Stimulated activated CD4-positive, alpha-beta T cell treated with anti-CD3 and anti-CD28 coated beads, Interleukin-4, amount 100 ng/mL, for 24 hours (primary cell): ENCODE measurements at regions not wholly inside any gene's neighbourhood (a gene's known extent, or its start where the extent isn't known, plus 50 kb on each side); places are given as distances from the start of the nearest gene placed in this dataset.
"Not testable (repeated sequence)": the region's sequence is repeated elsewhere in the genome, so short reads cannot be mapped to it uniquely, and the experiment has no call there.

Experiments used
- DNase-seq: peaks from one replicate; pipeline ENCODE4 v3.0.0-alpha.2; 2020

GRCh38 chr12:75698052-75698451 lies 186.6 kb upstream of the KRR1 start:
- DNase-seq: no peak

GRCh38 chr12:75695926-75696325 lies 184.5 kb upstream of the KRR1 start:
- no peak for DNase-seq

GRCh38 chr12:75694534-75695268 lies 183.3 kb upstream of the KRR1 start:
- DNase-seq: no peak

GRCh38 chr12:75692876-75693275 lies 181.5 kb upstream of the KRR1 start:
- no peak for DNase-seq

- no peak for DNase-seq
These were observed 179.0 kb upstream of the KRR1 start for GRCh38 chr12:75690296-75690955.

GRCh38 chr12:75686233-75686632 lies 174.8 kb upstream of the KRR1 start:
- DNase-seq: not testable (repeated sequence)

- DNase-seq: no peak
These were observed 174.3 kb upstream of the KRR1 start for GRCh38 chr12:75685617-75686225.

DNA sequence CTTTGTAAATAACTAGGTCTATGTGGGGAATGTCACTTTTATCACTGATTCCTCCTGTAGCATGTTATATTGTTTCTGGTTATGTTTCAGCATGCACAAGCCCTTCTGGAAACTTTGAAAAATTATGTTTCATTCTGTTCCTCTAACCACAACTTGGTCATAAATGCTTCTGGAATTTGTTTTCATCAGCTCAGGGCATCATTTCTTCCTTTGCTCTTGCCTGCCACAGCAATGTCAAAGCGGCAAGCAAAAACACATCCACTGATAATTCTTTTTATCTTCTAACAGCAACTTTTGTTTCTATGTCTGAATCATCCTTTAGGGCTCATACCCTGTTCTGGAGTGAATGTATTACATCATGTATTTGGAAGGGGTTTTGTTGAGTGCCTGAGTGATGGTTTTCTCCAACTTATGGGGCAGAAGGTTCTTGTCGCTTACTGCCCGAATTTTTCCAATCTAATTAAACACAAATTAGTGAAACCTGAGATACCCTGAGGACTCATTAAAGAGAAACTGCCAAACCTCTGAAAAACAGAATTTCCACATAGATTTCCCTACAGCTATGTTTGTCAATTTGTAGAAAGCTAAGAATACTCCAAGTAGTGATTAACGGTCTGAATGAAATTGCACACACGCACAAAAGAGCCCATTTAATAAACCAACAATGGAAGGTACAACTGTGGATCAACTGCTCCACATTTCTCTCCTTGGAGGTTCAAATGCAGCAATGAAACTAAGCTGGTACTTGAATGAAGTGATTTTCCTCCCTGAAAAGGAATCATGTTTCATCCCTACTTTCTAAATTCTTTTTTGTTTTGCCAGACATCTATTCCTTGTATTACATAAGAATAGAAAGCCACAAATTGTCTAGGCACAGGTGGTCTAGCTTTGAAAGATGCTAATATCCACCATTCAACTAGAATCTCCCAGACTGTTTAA lies 173.5 kb upstream of the KRR1 start:
- no peak for DNase-seq

DNA sequence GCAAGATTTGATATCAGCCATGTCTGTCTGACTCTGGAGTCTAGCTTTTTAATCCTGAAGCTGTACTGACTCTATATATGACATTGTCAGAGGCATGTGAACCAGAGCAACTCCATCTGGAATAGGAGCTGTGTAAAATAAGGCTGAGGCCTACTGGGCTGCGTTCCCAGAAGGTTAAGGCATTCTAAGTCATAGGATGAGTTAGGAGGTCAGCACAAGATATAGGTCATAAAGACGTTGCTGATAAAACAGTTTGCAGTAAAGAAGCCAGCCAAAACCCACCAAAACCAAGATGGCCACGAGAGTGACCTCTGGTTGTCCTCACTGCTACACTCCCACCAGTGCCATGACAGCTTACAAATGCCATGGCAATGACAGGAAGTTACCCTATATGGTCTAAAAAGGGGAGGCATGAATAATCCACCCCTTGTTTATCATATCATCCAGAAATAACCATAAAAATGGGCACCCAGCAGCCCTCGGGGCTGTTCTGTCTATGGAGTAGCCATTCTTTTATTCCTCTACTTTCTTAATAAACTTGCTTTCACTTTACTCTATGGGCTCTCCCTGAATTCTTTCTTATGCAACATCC lies 172.7 kb upstream of the KRR1 start:
- DNase-seq: not testable (repeated sequence)

DNA sequence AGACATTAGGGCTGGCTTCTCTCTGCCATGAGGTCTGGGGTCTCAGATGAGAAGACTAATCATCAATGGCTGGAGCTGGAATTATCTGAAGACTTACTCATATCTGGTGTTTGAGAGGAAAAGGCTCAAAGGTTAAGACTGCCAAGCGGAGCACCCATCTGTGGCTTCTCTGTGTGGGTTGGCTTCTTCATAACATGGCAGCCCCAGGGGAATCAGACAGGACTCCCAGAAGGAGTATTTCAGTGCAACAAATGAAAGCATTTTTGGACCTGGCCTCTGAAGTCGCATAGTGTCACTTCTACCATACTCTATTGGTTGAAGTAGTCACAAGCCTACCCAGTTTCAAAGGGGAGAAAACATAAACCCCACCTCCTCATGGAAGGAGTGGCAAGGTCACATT lies 171.8 kb upstream of the KRR1 start:
- DNase-seq: no peak

DNA sequence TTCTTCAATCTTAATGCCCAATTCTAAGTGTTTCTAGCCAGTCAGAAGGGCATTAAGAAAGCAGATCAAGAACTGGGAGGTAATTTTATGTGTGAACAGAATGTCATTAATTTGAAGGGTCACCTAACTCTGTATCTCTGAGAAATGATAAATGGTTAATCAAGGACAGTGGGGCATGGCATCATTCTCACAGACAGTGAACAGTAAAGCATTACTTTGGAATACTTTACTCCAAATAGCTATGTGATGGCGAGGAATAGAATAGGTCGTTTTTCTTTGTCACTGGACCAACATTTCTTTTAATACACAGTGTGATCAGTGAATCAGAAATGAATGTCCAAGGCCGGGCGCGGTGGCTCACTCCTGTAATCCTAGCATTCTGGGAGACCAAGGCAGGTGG lies 166.1 kb upstream of the KRR1 start:
- no peak for DNase-seq

GRCh38 chr12:75674393-75674792 lies 163.0 kb upstream of the KRR1 start:
- DNase-seq: no peak

DNA sequence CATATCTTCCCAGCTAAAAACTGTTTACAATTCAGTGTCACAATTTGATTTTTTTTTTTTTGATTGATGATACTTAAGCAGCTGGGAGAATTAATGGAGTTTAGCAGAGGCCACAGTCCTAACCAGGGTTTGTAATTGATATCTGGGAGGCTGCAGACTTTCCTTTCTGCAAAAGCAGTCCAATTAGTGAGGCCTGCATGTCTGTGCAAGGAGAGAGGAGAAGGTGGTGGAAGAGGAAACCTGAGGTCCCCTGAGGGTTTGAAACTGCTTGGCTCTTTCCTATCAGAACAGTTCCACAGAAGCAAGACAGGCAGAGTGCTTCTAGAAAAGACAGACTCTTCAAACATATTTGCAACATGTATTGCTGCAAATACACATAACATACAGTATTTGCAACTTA lies 160.8 kb upstream of the KRR1 start:
- no peak for DNase-seq

DNA sequence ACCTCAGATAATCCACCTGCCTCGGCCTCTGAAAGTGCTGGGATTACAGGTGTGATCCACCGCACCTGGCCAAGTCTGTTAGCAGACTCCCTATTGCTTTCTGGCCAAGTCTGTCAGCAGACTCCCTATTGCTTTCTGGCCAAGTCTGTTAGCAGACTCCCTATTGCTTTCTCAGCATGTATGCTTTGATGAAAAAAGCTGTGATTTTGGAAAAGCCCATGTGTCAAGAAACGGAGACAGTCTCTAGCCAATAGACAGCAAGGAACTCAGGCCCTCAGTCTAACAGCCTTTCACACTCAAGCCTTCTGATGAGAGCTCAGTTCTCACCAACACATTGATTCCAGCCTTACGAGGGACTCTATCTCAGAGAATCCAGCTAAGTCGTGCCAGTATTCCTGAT lies 158.8 kb upstream of the KRR1 start:
- no peak for DNase-seq

DNA sequence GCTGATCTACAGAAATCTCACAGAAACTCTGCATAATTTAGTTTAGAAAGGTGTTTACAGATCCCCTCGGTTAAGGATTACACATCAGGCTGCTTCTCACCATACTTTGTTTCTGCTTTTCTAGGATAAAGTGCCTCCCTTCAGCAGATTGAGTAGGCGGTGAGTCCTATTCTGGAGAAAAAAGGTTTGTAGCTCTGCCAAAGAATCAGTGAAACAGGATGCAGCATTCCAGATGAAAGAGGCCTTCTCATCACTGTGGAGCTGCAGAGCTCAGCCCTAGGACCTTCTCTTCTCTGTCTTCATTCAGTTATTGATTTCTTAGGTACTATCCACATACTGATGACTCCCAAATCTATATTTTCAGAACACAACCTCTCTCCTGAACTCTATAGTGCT lies 155.5 kb upstream of the KRR1 start:
- no peak for DNase-seq

DNA sequence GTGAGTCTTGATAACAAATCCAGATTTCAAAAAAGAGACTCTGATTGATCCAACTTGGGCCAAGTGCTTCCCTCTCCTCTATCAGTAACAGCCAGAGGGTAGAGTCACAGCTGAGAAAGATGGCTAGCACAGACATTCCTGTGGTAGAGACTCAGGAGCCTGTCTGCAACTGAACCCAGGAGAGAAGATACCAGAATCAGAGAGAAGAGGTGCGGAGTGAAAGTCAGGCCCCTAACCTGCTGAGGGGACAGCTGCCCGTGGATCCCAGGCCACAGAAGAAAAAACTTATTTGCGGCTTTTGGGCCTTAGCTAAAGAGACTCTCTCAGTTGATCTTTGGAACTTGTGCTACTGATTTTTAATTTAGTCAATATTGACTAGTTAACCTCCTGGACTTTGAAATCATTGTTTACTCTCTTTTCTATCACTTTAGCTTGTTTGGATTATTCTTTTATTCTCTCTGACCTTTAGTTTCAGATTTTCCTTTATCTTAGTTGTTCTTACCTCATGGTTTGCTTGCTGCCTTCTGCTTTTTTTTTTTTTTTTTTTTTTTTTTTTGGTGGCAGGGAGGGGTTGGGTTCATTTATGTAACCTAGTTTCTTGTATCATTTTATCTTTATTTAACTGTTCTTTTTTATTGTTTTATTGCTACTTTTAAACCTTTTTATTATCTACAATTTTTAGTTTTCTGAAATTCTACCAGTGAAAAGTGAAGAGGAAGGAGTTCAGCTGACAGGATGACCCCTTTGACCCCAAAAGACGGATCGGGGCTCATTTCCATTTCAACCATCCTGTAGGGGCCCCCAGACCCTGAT lies 154.9 kb upstream of the KRR1 start:
- no peak for DNase-seq

- no peak for DNase-seq
These were observed 153.8 kb upstream of the KRR1 start for GRCh38 chr12:75665216-75665615.

GRCh38 chr12:75662511-75663159 lies 151.2 kb upstream of the KRR1 start:
- no peak for DNase-seq

- DNase-seq: no peak
These were observed 150.5 kb upstream of the KRR1 start for GRCh38 chr12:75661908-75662307.

DNA sequence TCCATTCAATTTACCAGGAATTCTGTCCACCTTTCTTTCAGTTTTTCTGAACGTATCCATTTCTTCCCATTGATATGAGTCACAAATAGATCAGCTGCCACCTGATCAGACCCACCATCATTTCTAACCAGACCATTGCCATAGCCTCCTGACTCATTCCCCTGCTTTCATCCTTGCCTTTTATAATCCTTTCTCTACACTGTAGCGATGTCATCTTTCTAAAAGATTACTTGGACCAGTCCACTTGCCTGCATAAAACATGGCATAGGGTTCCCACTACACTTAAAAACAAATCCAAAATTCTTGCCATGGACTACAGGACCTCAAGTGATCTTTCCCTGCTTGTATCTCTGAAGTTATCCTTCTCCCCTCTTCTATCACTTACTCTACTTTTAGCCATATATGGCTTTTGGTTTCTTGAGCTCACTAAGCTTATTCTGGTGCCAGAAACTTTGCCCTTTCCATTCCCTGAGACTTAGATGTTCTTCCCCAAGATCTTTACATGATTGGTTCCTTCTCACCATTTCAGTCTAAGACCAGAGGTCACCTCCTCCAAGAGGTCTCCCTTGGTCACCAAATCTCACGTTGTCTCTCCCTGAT lies 149.5 kb upstream of the KRR1 start:
- no peak for DNase-seq

GRCh38 chr12:75660107-75660530 lies 148.7 kb upstream of the KRR1 start:
- no peak for DNase-seq
